ENCODE measurements at regions not wholly inside any gene's neighbourhood (a gene's known extent, or its start where the extent isn't known, plus 50 kb on each side); places are given as distances from the start of the nearest gene placed in this dataset.
A peak's percentile ranks its signal among the peaks of the same experiment; 100 is the strongest.

DNA sequence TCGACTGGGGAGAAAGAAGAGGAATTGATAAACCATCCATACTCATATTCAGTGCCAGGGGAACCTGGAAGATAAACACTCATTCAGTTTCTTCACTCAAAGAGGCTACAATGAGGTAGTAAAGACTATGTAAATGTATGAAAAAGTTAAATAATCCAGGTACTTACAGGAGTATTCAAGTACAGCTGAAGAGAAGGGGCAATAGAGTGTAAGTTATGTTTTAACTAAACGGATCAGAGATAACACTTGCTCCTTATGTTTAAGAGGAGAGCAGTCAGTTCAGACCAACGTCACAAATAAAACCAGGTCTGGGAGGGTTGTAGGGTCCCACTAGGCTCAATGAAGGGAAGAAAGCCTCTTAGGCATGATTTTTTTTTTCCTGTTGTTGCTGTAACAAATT is 358.3 kb upstream of the SMIM21 start:
- no peak for DNase-seq

DNA sequence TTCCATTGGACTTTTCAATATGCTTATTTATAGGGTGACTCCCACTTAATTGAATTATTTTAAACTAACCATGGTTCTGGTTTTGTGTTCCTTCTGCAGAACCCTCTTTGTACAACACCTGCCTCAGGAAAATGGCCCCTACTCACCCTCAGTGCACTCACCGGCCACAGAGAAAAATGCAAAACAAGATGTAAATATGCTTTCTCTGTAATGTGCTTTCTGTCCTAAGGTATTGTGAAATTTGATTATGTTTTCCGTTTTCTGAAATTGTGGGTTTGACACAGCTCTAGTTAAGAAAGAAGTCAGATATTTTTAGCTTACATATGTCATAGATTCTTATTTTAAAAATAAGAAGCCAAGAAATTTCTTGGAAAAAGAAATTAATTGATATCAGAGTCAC is 357.7 kb upstream of the SMIM21 start:
- no peak for DNase-seq

- DNase-seq, result peak; percentile 88
Observed at GRCh38 chr18:75784390-75784789, 356.9 kb upstream of the SMIM21 start.

DNA sequence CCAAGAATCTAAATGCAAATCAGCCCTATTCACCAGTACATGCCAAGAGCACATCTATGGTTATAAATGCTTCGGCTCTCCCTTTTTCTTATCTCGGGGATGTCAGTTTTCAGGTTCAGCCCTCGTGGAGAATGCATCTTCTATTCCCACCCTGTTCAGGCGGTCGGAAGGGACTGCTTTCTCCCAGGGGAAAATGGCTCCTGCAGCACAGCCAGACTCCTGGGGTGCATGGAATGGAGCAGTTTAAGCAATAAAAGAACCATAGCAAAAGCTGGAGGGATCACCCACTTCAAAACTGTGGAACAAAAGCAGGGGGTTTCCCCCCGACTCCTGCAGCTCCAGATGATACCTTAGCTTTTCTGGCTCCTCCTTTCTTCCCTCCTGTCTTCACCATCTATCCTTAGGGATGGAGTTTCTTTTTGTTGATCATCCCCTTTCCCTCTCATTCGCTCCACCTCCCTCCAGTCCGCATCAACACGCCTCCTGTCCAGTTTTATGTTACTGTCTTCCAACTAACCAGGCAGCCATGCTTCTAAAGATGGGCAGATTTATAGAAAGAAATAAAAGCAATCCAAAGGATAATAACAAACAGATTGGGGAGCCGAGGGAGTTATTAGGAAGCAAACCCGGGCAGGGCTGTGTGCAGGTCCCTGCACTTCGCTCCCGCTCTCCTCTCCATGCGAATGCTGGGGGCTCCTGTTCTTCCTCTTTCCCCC is 356.2 kb upstream of the SMIM21 start:
- peak; percentile 30 for DNase-seq

DNA sequence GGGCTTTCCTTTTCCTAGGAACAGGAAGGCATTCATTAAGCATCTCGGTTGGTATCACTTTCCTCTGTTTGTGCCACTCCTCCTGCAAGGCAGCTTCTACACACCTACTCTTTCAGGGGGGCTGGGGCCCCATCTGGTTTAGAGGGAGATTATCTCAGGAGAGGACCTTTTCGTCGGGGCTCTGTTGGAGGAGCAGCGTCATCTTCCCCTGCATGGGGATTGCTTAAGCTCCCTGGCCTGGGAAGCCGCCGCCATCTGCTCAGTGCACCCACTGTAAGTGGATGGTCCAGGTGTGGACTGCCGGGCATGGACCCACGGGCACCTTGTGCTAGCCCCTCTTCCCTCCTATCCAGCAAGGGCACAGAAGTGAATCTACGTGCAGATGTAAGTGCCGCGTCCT is 355.3 kb upstream of the SMIM21 start:
- peak; percentile 85 for DNase-seq

- no peak for DNase-seq
Observed at GRCh38 chr18:75782204-75782603, 354.7 kb upstream of the SMIM21 start.

GRCh38 chr18:75779910-75780309 is 352.4 kb upstream of the SMIM21 start:
- DNase-seq, result peak; percentile 54

DNA sequence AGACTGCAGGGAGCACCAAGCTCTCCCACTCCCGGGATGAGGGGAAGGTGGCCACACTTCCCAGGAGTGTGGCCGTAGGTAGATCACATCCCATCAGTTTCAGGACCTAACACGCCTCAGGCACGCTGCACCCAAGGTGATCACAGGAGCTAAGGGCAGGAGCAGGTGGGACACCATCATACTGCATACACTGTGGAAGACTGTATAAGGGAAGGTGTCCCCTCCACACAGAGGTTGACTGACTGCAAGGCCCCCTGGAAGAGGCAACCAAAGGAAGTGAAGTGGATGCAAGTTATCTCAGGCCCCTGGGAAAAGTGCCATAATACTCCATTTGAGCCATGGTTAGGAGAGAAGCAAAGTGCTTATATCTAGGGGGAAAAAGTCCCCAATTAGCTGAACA is 351.9 kb upstream of the SMIM21 start:
- peak; percentile 54 for DNase-seq

DNA sequence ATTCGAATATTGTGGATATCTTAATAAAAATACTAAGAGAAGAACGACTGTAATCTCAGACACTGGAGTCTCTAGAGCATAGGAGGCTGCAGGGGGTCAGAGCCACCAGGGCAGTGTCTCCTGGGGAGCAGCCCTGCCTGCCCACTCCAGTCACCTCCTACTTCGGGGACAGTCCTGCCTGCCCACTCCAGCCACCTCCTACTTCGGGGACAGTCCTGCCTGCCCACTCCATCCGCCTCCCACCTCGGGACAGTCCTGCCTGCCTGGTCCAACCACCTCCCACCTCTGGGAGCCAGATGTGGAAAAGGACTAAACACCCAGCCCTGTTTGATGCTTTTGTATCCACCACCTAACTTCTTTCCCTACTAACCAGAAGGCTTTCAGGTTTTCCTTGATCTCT is 350.1 kb upstream of the SMIM21 start:
- no peak for DNase-seq

GRCh38 chr18:75775121-75775520 is 347.6 kb upstream of the SMIM21 start:
- no peak for DNase-seq

DNA sequence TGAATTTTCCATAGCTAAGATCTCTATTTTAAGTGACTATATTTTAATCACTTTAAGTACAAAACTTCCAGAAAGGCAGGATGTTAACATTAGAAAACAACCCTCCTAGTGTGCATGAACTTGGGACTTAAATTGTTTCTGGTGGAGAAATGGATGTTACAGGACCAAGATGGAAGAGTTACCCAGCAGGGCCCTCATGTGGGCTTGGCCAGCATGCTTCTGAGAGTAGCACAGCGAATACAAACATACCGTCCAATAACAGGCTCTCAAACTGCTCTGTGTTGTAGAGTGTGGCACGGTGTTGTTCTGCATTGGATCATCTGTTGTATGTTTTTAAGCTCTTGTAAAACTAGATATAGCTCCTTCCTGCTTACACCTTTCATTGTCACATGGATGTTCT is 346.1 kb upstream of the SMIM21 start:
- no peak for DNase-seq

DNA sequence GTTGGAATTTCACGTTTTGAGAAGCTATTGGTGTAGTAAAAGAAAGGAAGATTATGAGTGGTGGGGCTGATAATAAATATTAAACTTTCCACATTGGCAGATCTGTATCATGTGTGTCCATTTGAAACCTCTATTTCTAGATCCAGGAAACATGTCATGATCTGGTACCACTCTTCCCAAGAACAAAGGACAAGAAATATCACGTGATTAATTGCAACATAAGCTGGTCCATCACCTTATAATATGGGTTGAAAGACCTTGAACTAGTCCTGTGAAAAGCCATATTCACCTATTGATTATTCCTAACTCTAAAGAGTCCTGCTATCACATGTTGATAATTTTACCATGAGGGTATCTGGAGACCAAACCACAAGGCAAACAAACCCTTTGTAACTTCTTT is 335.3 kb upstream of the SMIM21 start:
- no peak for DNase-seq

GRCh38 chr18:75760208-75760607 is 332.7 kb upstream of the SMIM21 start:
- no peak for DNase-seq

DNA sequence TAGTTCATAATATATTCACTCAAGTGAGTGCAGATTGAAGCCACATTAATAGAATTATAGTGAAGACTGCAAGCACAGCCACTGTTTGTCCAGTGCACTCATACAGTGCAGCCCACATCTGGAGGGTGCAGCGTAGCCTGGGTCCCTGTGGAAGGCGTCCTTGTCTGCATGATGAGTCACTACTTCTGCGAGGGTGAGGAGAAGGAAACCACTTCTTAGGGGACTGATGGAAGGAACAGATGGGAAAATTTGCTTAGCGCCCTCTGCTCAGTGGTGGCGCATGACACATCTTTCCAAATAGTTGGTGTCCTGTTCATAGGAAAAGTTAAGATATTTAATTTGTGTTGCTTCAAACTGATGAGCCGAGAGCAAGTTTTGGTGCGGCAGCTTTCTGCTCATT is 330.4 kb upstream of the SMIM21 start:
- DNase-seq, result no peak

- no peak for DNase-seq
Observed at GRCh38 chr18:75754433-75754832, 326.9 kb upstream of the SMIM21 start.

DNA sequence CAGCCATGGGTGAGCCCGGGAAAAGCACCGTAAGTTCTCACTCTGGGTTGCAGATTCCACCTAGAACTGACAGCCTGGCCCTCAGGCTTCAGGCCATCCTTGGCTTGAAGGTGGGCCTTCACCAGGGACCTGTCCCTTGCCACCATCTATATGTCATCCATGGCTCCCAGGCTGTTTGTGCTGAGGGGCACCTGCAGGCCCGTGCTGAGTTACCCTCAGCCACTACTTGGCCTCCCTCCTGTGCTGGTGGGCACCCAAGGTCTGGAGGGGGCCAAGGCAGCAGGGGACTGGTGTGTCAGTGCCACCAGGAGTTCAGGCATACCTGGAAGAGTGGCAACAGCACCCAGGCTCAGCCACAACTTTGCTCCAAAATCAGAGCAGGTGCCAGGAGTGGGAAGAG is 326.2 kb upstream of the SMIM21 start:
- no peak for DNase-seq

GRCh38 chr18:75752740-75753263 is 325.3 kb upstream of the SMIM21 start:
- no peak for DNase-seq

GRCh38 chr18:75745147-75745546 is 317.6 kb upstream of the SMIM21 start:
- no peak for DNase-seq

DNA sequence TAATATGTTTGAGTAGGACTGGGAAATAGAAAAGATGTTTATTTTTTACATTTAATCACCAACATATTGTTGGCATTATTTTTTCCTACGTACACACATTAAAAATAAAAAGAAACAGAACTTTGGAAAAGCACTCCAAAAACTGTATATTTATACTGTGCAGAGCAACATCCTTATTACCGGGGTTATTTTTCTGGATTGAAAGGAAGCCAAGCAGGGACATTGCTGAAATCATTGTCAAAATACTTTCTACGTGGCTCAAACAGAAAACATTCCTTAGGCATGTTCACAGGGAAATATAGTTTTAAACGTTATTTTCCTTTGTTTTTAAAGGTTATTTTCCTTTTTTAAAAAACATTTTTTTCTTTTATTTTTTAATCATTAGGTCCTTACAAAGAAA is 315.0 kb upstream of the SMIM21 start:
- no peak for DNase-seq

- DNase-seq, result no peak
Observed at GRCh38 chr18:75739682-75740081, 312.2 kb upstream of the SMIM21 start.

DNA sequence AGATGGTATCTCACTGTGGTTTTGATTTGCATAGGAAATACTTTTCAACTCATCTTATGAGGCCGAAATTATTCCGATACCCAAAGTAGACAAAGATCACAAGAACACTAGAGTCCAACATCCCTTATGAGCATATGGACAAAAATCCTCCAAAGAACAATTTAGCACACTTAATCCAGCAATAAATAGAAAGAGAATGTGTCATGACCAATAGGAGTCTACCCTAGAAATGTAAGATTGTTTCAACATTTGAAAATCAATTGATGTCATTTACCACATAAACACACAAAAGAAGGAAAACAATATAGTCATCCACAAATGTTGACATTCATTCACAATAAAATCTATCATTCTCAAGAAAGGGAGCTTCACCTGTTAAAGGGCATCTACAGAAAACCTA is 307.8 kb upstream of the SMIM21 start:
- DNase-seq, result no peak

DNA sequence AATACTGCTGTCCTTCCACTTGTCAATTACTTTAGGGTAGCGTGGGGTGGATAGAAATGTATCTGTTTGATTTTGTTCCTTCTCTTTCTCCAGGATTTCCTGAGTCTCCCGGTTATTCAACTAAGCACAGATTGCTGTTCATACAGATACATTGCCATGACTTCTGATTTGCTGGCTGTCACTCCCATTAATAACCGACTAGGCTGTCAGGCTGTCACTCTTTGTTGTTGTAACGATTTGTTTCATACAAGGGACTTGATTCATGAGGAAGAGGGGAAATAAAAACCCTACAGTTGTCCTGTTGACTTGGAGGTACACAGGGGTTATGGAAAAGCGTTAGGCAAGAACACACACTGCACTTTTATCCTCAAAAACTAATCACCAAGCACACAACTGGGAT is 302.7 kb upstream of the SMIM21 start:
- no peak for DNase-seq

DNA sequence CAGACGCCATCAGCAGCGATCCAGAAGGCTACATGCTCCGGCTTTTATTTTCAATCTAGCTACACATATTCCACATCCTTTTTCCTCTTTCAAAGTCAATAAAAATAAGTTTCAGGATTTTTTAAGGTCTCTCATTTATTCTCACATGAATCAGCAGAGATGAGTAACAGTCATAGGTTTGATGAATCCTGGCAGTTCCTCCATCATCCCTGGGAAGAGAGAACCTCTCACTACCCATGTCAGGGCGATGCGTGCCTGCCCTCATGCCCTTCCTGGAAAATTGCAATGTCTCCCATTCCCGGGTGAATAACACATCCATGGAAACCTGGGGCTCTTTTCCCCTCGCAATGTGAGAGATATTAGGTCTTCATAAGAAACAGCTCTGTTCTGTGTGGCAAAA is 301.1 kb upstream of the SMIM21 start:
- DNase-seq, result no peak

DNA sequence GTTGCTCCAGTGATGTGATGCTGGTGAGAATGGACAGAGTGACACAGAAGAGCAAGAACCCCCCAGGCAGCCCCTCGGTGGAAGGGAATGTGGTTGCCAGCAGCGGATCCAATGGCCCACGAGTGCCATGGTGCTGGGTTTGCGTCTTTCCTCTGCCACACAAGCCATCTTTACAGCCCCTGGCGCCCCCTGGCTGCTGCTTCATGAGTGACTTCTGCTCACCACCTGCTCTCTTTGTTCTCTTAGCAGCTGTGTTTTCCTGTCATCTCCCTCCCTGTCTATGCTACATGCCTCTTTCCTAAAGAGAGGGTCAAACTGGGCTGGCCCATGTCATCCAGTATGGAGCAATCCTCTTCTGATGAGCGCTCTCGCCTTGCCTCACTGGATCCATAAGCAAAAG is 300.0 kb upstream of the SMIM21 start:
- peak; percentile 52 for DNase-seq
